Effector CD4-positive, alpha-beta T cell (primary cell): ENCODE measurements at regions not wholly inside any gene's neighbourhood (a gene's known extent, or its start where the extent isn't known, plus 50 kb on each side); places are given as distances from the start of the nearest gene placed in this dataset.
"Not testable (repeated sequence)": the region's sequence is repeated elsewhere in the genome, so short reads cannot be mapped to it uniquely, and the experiment has no call there.

Source experiments
- DNase-seq: peaks from one replicate; pipeline ENCODE4 v3.0.0-alpha.2; 2020

GRCh38 chr15:91356083-91356482 lies 256.0 kb downstream of the SV2B start:
- no peak for DNase-seq

GRCh38 chr15:91357011-91357410 lies 257.0 kb downstream of the SV2B start:
- no peak for DNase-seq

DNA sequence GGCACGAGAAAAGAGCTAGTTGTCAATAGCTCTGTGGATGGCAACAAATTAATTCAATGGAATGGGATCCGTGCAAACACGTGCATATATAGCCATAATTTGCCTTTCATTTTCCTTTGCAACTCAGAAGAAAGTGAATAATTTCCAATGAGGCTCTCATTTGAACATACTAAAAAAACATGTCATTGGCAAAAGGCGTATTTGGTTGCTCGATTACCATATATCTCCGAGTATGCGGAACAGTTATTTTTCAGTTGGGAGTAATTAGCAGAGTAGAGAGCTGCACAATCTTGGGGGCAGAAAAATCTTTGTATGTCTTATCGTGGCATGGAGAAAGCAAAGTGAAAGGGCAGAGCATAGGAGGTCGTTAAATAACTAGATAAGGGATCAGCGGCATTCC lies 257.4 kb downstream of the SV2B start:
- no peak for DNase-seq

GRCh38 chr15:91358405-91358804 lies 258.3 kb downstream of the SV2B start:
- DNase-seq = no peak

GRCh38 chr15:91361696-91362095 lies 261.6 kb downstream of the SV2B start:
- not testable (repeated sequence) for DNase-seq

DNA sequence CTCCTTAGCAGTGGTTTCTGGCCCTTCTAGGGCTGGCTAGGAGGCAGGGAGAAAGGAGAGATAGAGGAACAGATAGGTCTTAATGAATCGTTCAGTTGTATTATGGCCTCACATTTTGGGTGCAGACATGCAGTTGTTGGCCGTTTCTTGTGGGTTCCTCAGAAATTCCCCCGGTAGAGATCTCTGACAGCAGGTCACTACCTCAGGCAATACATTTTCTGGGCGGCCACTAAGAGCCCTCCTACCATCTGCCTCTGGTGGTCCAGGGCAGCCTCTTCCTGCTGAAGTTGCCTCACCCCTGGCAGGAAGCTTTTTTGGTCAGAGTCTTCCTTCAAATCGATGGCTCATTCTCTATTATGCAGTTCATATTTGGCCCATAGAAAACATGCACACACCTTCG lies 266.1 kb downstream of the SV2B start:
- DNase-seq = no peak

DNA sequence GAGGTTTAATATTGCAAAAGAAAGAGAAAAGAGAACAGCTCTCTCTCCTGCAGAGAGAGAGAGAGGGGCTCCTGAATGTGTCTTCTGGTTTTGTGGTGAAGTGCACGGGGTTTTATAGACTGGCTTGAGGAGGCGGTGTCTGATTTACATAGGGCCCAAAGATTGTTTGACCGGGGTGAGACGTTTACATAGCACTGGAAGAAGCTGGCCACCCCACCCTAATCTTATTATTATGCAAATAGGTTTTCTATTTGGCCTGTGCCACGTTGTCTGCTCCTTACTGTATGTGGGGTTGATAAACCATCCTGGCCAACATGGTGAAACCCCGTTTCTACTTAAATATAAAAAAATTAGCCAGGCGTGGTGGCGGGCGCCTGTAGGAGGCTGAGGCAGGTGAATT lies 268.6 kb downstream of the SV2B start:
- no peak for DNase-seq

GRCh38 chr15:91369823-91370222 lies 269.8 kb downstream of the SV2B start:
- no peak for DNase-seq

DNA sequence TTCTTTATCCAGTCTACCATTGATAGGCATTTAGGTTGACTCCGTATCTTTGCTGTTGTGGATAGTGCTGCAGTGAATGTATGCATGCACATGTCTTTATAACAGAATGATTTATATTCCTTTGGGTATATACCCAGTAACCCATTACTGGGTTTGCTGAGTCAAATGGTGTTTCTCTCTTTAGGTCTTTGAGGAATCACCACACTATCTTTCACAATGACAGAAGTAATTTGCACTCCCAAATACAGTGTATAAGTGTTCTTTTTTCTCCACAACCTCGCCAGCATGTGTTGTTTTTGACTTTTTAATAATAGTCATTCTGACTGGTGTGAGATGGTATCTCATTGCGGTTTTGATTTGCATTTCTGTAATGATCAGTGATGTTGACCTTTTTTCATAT lies 271.3 kb downstream of the SV2B start:
- not testable (repeated sequence) for DNase-seq

GRCh38 chr15:91374336-91374735 lies 274.3 kb downstream of the SV2B start:
- no peak for DNase-seq

- DNase-seq = no peak
These were observed 276.0 kb downstream of the SV2B start for GRCh38 chr15:91376038-91376437.

- DNase-seq = no peak
These were observed 280.1 kb downstream of the SV2B start for GRCh38 chr15:91380114-91380513.

DNA sequence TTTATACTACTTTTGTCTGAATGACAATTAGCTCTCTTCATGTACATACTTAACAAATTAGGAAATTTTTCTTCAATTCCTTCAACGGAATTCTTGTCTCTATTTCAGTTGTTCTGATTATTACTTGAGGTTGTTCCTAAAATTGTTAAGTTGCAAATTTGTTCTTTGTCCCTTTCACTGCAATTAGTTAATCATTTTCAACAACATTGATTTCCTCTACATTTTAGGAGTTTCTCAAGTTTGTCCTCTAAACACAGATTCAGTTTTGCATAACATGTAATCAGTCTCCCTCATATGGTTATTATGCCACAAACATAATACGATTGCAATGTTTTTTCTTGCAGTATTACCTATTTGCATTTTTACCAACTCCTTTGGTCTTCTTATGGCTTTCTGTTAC lies 283.5 kb downstream of the SV2B start:
- DNase-seq = no peak

- no peak for DNase-seq
These were observed 284.2 kb downstream of the SV2B start for GRCh38 chr15:91384189-91384730.

GRCh38 chr15:91385311-91385710 lies 285.3 kb downstream of the SV2B start:
- no peak for DNase-seq

- DNase-seq = no peak
These were observed 293.1 kb downstream of the SV2B start for GRCh38 chr15:91393186-91393585.

- no peak for DNase-seq
These were observed 300.4 kb downstream of the SV2B start for GRCh38 chr15:91400481-91400880.

DNA sequence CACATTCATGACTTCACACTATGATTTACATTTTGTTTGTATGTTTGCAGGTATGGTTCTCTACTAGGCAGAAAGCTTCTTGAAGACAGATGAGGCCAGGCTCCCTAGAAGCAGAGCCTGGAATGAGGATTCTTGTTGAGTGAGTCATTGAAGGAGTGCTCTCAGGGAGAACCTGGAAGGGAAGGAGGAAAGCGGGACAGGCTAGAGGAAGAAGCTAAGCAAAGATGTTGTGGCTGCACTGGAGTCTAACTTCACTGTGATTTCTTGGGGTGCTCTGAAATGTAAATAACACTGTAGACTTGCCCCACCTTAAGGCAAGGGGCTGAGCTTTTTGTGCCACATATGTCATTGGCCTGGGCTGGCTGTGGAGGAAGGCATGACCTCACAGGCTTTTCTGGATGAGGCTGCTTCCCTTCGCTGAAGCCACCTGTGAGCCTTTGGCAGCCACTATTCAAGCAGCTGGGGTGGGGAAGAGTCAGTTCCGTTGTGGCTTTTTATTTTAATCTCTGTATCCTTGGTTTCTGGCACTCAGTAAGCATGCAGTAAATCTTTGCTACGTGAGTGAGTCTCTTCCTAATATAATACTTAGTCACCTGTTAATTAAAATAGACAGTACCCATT lies 307.3 kb downstream of the SV2B start:
- DNase-seq = no peak

GRCh38 chr15:91408476-91409076 lies 308.5 kb downstream of the SV2B start:
- DNase-seq = no peak

- DNase-seq = no peak
These were observed 309.3 kb downstream of the SV2B start for GRCh38 chr15:91409387-91409786.

GRCh38 chr15:91411586-91411985 lies 311.5 kb downstream of the SV2B start:
- DNase-seq = no peak

GRCh38 chr15:91412138-91412928 lies 312.3 kb downstream of the SV2B start:
- no peak for DNase-seq

DNA sequence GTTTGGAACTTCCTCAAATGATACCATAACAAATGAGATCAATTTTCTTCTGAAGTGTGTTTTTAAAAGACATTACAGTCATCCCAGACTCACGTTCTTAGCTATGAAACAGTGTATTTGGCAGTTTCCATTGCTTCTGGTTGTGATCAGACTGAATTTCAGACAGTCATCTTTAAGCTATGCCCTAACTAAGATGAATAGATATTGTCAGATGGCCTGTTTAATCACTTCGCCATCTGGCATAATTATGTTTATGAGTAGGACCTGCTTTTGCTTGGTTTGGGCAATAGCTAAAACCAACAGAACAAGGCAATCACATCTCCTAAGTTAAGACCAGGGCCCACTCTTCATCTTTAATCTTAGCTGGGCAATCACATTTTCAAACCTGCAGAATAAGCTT lies 313.1 kb downstream of the SV2B start:
- no peak for DNase-seq

DNA sequence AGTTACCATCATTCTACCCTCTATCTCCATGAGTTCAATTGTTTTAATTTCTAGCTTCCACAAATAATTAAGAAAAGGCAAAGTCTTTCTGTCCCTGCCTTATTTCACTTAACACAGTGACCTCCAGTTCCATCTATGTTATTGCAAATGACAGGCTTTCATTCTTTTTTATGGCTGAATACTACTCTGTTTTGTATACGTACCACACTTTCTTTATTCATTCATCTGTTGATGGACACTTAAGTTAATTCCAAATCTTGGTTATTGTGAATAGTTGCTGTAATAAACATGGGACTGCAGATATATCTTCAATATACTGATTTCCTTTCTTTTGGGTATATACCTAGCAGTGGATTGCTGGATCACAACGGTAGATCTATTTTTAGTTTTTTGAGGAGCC lies 314.1 kb downstream of the SV2B start:
- DNase-seq = no peak
